T47D (cell line): ENCODE measurements at regions not wholly inside any gene's neighbourhood (a gene's known extent, or its start where the extent isn't known, plus 50 kb on each side); places are given as distances from the start of the nearest gene placed in this dataset.
"Not testable (repeated sequence)": the region's sequence is repeated elsewhere in the genome, so short reads cannot be mapped to it uniquely, and the experiment has no call there.

Experiments
- DNase-seq, 2 experiments: peaks; one replicate each; pipeline versions ENCODE4 v3.0.0 to v3.0.0-alpha.2; 2011 to 2012; ENCODE audit warnings: low read depth in 1 of 2, low spot score in 1 of 2
- JUND ChIP-seq: IDR thresholded peaks from 2 replicates; pipeline ENCODE4 v1.6.1; 2012; ENCODE audit warnings: low read depth
- in situ Hi-C: cut with HindIII; loops from 2 replicates; pipeline ENCODE4 v1.10.0; 2016; ENCODE audit warnings: low sequenced_read_pairs, low pct_unique_long_range_greater_than_20kb

GRCh38 chr18:35904389-35905037 is 68.0 kb upstream of the RMP24 start:
- DNase-seq, result no peak
- in situ Hi-C loops, result no loop called here
- no peak for TF ChIP-seq JUND

- in situ Hi-C loops, result no loop called here
- TF ChIP-seq JUND, result no peak
- peak; percentile 23 to 72 for DNase-seq
These were observed 67.0 kb upstream of the RMP24 start for GRCh38 chr18:35905436-35905835.

- in situ Hi-C loops, DNase-seq: not testable (repeated sequence)
These were observed 66.2 kb upstream of the RMP24 start for GRCh38 chr18:35906291-35906690.

- no peak for TF ChIP-seq JUND
- DNase-seq, result no peak
- in situ Hi-C loops, result no loop called here
These were observed 62.2 kb upstream of the RMP24 start for GRCh38 chr18:35910327-35910726.

- DNase-seq, result no peak
- in situ Hi-C loops, result no loop called here
- no peak for TF ChIP-seq JUND
These were observed 60.1 kb upstream of the RMP24 start for GRCh38 chr18:35912332-35912731.

GRCh38 chr18:35915056-35915455 is 57.4 kb upstream of the RMP24 start:
- TF ChIP-seq JUND, result no peak
- in situ Hi-C loops, result no loop called here
- DNase-seq, result no peak

- TF ChIP-seq JUND, result no peak
- in situ Hi-C loops, result no loop called here
- peak in 1 of 2 experiments; percentile 18 for DNase-seq
These were observed 55.4 kb upstream of the RMP24 start for GRCh38 chr18:35917043-35917442.

GRCh38 chr18:35918564-35918963 is 53.9 kb upstream of the RMP24 start:
- in situ Hi-C loops, result no loop called here
- TF ChIP-seq JUND, result no peak
- no peak for DNase-seq

GRCh38 chr18:35919179-35919578 is 53.3 kb upstream of the RMP24 start:
- no peak for TF ChIP-seq JUND
- DNase-seq, result no peak
- in situ Hi-C loops, result no loop called here

GRCh38 chr18:35920623-35921022 is 51.9 kb upstream of the RMP24 start:
- no peak for DNase-seq
- in situ Hi-C loops, result no loop called here
- TF ChIP-seq JUND, result no peak
